ENCODE measurements at regions not wholly inside any gene's neighbourhood (a gene's known extent, or its start where the extent isn't known, plus 50 kb on each side); places are given as distances from the start of the nearest gene placed in this dataset.
A peak's percentile ranks its signal among the peaks of the same experiment; 100 is the strongest.
"Not testable (repeated sequence)": the region's sequence is repeated elsewhere in the genome, so short reads cannot be mapped to it uniquely, and the experiment has no call there.

DNA sequence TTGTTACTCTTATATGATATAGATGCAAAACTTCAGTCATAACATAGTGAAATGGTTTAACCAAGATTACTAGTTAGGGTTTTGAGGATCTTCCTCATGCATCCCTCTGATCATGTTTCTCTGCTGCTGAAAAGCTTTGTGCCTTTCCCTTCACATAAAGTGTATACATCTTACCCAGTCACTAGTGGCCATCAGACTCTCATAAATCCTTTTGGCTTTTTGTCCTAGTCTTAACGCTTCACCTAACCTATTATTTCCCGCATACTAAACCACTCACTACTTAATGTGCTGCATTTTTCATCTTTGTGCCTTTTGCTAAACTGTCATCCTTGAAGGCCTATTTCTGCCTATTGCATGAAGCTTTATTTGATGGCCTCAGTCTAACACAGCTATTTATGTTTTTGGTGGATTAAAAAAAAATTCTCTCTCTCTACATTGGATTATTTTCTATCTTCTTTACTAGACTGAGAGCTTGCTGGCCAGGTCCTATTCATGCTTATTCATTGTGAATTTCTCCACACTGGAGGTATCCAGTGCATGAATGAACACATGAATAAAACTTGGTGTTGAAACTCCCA, 717.6 kb upstream of the GOLIM4 start:
- H3K4me3 ChIP-seq (ENCODE audit: low read length): no peak overlapping the region
- H3K4me1 ChIP-seq (ENCODE audit: control insufficient read depth, insufficient read depth, low read length): no peaks in the 10 kb centered on the region
- H3K27me3 ChIP-seq (ENCODE audit: control insufficient read depth, insufficient read depth, low read length): no peaks in the 10 kb centered on the region
- H3K36me3 ChIP-seq (ENCODE audit: insufficient read depth, low read length): no peaks in the 10 kb centered on the region
- H3K9ac ChIP-seq (ENCODE audit: low read depth, low read length): no peak overlapping the region
- no peak overlapping the region for H3K4me2 ChIP-seq (ENCODE audit: low read length)
- no peaks in the 10 kb centered on the region for H3K9me3 ChIP-seq (replicated peaks; ENCODE audit: low read length)

GRCh38 chr3:168812234-168812633, 716.5 kb upstream of the GOLIM4 start:
- no peaks in the 10 kb centered on the region for H3K4me1 ChIP-seq (ENCODE audit: control insufficient read depth, insufficient read depth, low read length)
- no peak overlapping the region for H3K4me2 ChIP-seq (ENCODE audit: low read length)
- no peaks in the 10 kb centered on the region for H3K36me3 ChIP-seq (ENCODE audit: insufficient read depth, low read length)
- no peaks in the 10 kb centered on the region for H3K9me3 ChIP-seq (replicated peaks; ENCODE audit: low read length)
- no peak overlapping the region for H3K4me3 ChIP-seq (ENCODE audit: low read length)
- no peak overlapping the region for H3K9ac ChIP-seq (ENCODE audit: low read depth, low read length)
- no peaks in the 10 kb centered on the region for H3K27me3 ChIP-seq (ENCODE audit: control insufficient read depth, insufficient read depth, low read length)

DNA sequence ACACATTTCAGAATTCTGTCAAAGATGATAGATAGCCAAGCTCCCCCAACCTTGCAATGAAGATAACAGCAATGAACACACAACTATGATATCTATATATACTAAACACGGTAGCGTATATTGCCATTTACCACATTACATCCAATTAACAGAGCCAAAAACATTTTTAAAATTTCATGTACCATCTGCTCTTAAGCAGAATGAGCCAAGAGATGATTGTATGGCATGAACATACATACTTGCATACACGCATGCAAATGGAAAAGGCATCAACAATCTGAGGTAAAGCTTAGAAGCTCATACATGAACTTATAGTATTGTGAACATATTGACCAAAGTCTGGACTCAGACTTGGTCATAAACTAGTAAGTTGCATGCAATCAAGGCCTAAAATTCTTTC, 712.9 kb upstream of the GOLIM4 start:
- H3K27me3 ChIP-seq (ENCODE audit: control insufficient read depth, insufficient read depth, low read length): no peaks in the 10 kb centered on the region
- H3K9me3 ChIP-seq (replicated peaks; ENCODE audit: low read length): no peaks in the 10 kb centered on the region
- H3K36me3 ChIP-seq (ENCODE audit: insufficient read depth, low read length): no peaks in the 10 kb centered on the region
- H3K4me2 ChIP-seq (ENCODE audit: low read length): no peak overlapping the region
- no peak overlapping the region for H3K9ac ChIP-seq (ENCODE audit: low read depth, low read length)
- H3K4me3 ChIP-seq (ENCODE audit: low read length): no peak overlapping the region
- H3K4me1 ChIP-seq (ENCODE audit: control insufficient read depth, insufficient read depth, low read length): peaks cover 21% of the 10 kb centered on the region

DNA sequence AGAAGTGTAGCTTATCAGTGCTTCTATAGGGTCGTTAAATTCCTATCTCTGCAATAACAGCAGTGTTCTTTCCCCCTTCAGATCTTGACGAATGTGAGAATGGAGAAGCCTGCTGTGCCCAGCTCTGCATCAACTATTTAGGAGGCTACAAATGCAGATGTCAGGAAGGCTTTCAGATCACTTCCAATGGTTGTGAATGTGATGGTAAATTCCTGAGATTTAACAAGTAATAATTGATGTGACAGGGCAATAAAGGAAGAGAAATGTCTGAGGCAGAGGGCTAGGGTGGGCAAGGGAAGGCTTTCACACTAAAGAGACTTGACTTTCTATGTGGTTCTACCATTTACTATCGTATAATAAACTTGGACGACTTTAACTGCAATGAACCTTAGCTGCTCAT, 711.7 kb upstream of the GOLIM4 start:
- Histone ChIP-seq H3K36me3 (ENCODE audit: insufficient read depth, low read length) (no peaks in the 10 kb centered on the region), H3K4me2 (ENCODE audit: low read length) (no peak overlapping the region), H3K27me3 (ENCODE audit: control insufficient read depth, insufficient read depth, low read length) (no peaks in the 10 kb centered on the region), H3K4me1 (ENCODE audit: control insufficient read depth, insufficient read depth, low read length) (peaks cover 33% of the 10 kb centered on the region), H3K9ac (ENCODE audit: low read depth, low read length) (no peak overlapping the region), H3K9me3 (replicated peaks; ENCODE audit: low read length) (no peaks in the 10 kb centered on the region), H3K4me3 (ENCODE audit: low read length) (no peak overlapping the region)

- H3K9ac ChIP-seq (ENCODE audit: low read depth, low read length): no peak overlapping the region
- peaks cover 38% of the 10 kb centered on the region for H3K4me1 ChIP-seq (ENCODE audit: control insufficient read depth, insufficient read depth, low read length)
- no peak overlapping the region for H3K4me3 ChIP-seq (ENCODE audit: low read length)
These were observed 711.1 kb upstream of the GOLIM4 start for GRCh38 chr3:168806871-168807270.

GRCh38 chr3:168803536-168803935, 707.8 kb upstream of the GOLIM4 start:
- no peaks in the 10 kb centered on the region for H3K36me3 ChIP-seq (ENCODE audit: insufficient read depth, low read length)
- peak overlapping the region; percentile 45 for H3K4me2 ChIP-seq (ENCODE audit: low read length)
- H3K27me3 ChIP-seq (ENCODE audit: control insufficient read depth, insufficient read depth, low read length): no peaks in the 10 kb centered on the region
- H3K9me3 ChIP-seq (replicated peaks; ENCODE audit: low read length): no peaks in the 10 kb centered on the region
- no peak overlapping the region for H3K9ac ChIP-seq (ENCODE audit: low read depth, low read length)
- H3K4me1 ChIP-seq (ENCODE audit: control insufficient read depth, insufficient read depth, low read length): peaks cover 44% of the 10 kb centered on the region
- no peak overlapping the region for H3K4me3 ChIP-seq (ENCODE audit: low read length)

More at GRCh38 chr3:168806871-168807270, 711.1 kb upstream of the GOLIM4 start:
- H3K27me3 ChIP-seq (ENCODE audit: control insufficient read depth, insufficient read depth, low read length): no peaks in the 10 kb centered on the region
- H3K9me3 ChIP-seq (replicated peaks; ENCODE audit: low read length): no peaks in the 10 kb centered on the region
- no peak overlapping the region for H3K4me2 ChIP-seq (ENCODE audit: low read length)
- H3K36me3 ChIP-seq (ENCODE audit: insufficient read depth, low read length): no peaks in the 10 kb centered on the region

GRCh38 chr3:168802766-168803165, 707.0 kb upstream of the GOLIM4 start:
- no peak overlapping the region for H3K4me3 ChIP-seq (ENCODE audit: low read length)
- peak overlapping the region; percentile 3 for H3K9ac ChIP-seq (ENCODE audit: low read depth, low read length)
- H3K9me3 ChIP-seq (replicated peaks; ENCODE audit: low read length): no peaks in the 10 kb centered on the region
- H3K36me3 ChIP-seq (ENCODE audit: insufficient read depth, low read length): no peaks in the 10 kb centered on the region
- no peaks in the 10 kb centered on the region for H3K27me3 ChIP-seq (ENCODE audit: control insufficient read depth, insufficient read depth, low read length)
- peaks cover 44% of the 10 kb centered on the region for H3K4me1 ChIP-seq (ENCODE audit: control insufficient read depth, insufficient read depth, low read length)
- H3K4me2 ChIP-seq (ENCODE audit: low read length): no peak overlapping the region

DNA sequence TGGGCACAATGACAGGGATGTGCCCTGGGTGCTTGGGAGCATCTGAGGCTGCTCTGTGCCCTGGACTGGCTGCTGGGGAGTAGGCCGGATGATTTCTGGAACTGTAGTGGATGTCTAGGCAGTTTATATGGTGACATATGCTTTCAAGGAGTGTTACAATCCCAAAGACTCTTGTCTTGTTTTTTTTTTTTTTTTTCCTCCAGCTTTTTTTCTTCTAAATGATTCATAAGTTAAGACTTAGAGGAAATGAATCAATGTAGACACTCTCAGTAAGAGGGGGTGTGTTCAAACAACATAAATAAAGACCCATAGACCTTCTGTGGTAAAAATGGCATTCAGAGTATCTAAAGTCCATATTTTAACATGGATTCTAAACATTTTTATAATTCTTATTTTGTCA, 706.1 kb upstream of the GOLIM4 start:
- Histone ChIP-seq H3K9me3 (replicated peaks; ENCODE audit: low read length) (no peaks in the 10 kb centered on the region), H3K27me3 (ENCODE audit: control insufficient read depth, insufficient read depth, low read length) (no peaks in the 10 kb centered on the region), H3K4me3 (ENCODE audit: low read length) (no peak overlapping the region), H3K4me1 (ENCODE audit: control insufficient read depth, insufficient read depth, low read length) (peaks cover 40% of the 10 kb centered on the region), H3K9ac (ENCODE audit: low read depth, low read length) (no peak overlapping the region), H3K4me2 (ENCODE audit: low read length) (peak overlapping the region; percentile 63), H3K36me3 (ENCODE audit: insufficient read depth, low read length) (no peaks in the 10 kb centered on the region)

- no peak overlapping the region for H3K4me3 ChIP-seq (ENCODE audit: low read length)
- H3K9ac ChIP-seq (ENCODE audit: low read depth, low read length): no peak overlapping the region
- no peak overlapping the region for H3K4me2 ChIP-seq (ENCODE audit: low read length)
- H3K36me3 ChIP-seq (ENCODE audit: insufficient read depth, low read length): no peaks in the 10 kb centered on the region
- H3K4me1 ChIP-seq (ENCODE audit: control insufficient read depth, insufficient read depth, low read length): peaks cover 2% of the 10 kb centered on the region
- no peaks in the 10 kb centered on the region for H3K27me3 ChIP-seq (ENCODE audit: control insufficient read depth, insufficient read depth, low read length)
- H3K9me3 ChIP-seq (replicated peaks; ENCODE audit: low read length): no peaks in the 10 kb centered on the region
These were observed 700.6 kb upstream of the GOLIM4 start for GRCh38 chr3:168796339-168796738.

GRCh38 chr3:168794427-168794826, 698.7 kb upstream of the GOLIM4 start:
- H3K4me2 ChIP-seq (ENCODE audit: low read length): no peak overlapping the region
- no peak overlapping the region for H3K9ac ChIP-seq (ENCODE audit: low read depth, low read length)
- H3K4me3 ChIP-seq (ENCODE audit: low read length): no peak overlapping the region
- H3K4me1 ChIP-seq (ENCODE audit: control insufficient read depth, insufficient read depth, low read length): no peaks in the 10 kb centered on the region
- H3K9me3 ChIP-seq (replicated peaks; ENCODE audit: low read length): no peaks in the 10 kb centered on the region
- no peaks in the 10 kb centered on the region for H3K27me3 ChIP-seq (ENCODE audit: control insufficient read depth, insufficient read depth, low read length)
- H3K36me3 ChIP-seq (ENCODE audit: insufficient read depth, low read length): no peaks in the 10 kb centered on the region

DNA sequence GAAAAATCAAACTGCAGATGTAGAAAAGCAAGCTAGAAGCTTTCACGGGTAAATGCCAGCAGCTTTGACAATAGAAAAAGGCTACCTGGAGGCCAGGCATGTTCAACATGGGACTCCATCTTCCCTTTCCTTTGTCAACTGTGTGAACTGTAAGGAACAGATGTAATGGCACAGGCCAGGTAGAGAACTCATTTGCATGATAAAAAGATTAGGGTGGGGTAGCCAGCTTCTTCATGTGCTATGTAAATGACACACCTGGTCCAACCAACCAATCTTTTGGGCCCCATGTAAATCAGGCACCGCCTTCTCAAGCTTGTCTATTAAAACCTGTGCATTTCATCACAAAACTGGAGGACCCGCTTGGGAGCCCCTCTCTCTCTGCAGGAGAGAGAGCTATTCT, 686.5 kb upstream of the GOLIM4 start:
- Histone ChIP-seq H3K9ac (ENCODE audit: low read depth, low read length) (no peak overlapping the region), H3K4me2 (ENCODE audit: low read length) (no peak overlapping the region), H3K27me3 (ENCODE audit: control insufficient read depth, insufficient read depth, low read length) (no peaks in the 10 kb centered on the region), H3K4me1 (ENCODE audit: control insufficient read depth, insufficient read depth, low read length) (no peaks in the 10 kb centered on the region), H3K4me3 (ENCODE audit: low read length) (no peak overlapping the region), H3K36me3 (ENCODE audit: insufficient read depth, low read length) (no peaks in the 10 kb centered on the region), H3K9me3 (replicated peaks; ENCODE audit: low read length) (no peaks in the 10 kb centered on the region)

- H3K4me1 ChIP-seq (ENCODE audit: control insufficient read depth, insufficient read depth, low read length); H3K36me3 ChIP-seq (ENCODE audit: insufficient read depth, low read length); H3K4me3 ChIP-seq (ENCODE audit: low read length); H3K9ac ChIP-seq (ENCODE audit: low read depth, low read length); H3K27me3 ChIP-seq (ENCODE audit: control insufficient read depth, insufficient read depth, low read length); H3K4me2 ChIP-seq (ENCODE audit: low read length); H3K9me3 ChIP-seq (replicated peaks; ENCODE audit: low read length): not testable (repeated sequence)
These were observed 684.4 kb upstream of the GOLIM4 start for GRCh38 chr3:168779970-168780645.

All from skeletal muscle satellite cell (primary cell).